Stimulated activated CD8-positive, alpha-beta memory T cell treated with anti-CD3 and anti-CD28 coated beads, Interleukin-15, amount 100 ng/mL, for 24 hours (primary cell): ENCODE measurements at regions not wholly inside any gene's neighbourhood (a gene's known extent, or its start where the extent isn't known, plus 50 kb on each side); places are given as distances from the start of the nearest gene placed in this dataset.
"Not testable (repeated sequence)": the region's sequence is repeated elsewhere in the genome, so short reads cannot be mapped to it uniquely, and the experiment has no call there.

Experiments
- DNase-seq: peaks from one replicate; pipeline ENCODE4 v3.0.0-alpha.2; 2020; ENCODE audit warnings: low read depth

DNA sequence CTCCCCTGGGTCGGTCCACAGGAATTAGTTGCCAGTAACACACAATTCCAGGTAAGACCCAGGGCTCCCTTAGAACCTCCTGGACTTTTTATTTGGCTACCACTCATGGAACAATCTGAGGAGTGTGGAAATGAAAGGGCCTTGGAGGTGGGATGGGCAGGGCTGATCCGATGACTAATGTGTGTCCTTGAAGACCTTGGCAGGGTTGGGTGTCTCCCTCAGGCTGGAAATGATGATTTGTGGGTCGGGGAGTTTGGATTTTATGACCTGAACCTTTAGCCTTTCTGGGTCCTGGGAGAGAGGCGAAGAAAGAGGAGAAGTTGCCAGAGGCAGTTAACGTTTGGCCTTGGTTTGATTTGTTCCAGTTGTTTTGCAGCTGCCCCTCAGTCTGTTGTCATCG, 425.0 kb downstream of the MID1IP1 start:
- DNase-seq, result no peak

DNA sequence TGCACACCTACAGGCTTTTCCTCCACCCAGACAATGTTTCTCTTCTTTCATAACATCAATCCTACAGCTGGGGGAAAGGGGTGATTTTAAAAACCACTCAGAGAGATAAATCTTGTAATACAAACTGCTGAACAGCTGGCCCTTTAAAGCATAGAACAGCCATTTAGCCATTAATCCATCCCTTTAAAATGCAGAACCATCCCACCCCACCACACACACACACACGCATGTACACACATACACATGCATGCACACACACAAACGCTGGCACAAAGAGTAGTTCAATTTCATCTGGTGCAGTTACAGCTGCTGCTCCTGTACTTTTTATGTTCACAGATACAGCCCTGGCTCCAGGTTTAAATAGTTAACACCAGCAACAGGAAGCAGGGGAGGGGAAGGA, 426.1 kb downstream of the MID1IP1 start:
- no peak for DNase-seq

DNA sequence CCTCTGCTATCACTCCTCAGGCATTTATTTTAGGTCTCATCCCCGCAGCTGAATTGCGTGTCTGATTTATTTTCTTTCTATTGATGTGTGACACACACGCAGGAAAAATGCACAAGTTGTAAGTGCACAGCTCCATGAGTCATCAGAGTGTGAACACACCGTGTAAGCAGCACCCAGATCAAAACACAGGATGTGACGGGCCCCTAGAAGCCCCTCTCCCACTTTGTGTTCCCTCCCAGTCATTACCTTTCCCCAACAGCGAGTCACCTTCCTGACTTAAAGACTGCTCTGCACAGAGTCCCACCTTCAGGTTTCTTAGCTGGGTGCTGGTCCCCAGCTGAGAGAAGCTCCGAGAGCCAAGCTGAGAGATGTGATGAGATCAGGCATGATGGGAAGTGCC, 436.7 kb downstream of the MID1IP1 start:
- DNase-seq, result no peak

DNA sequence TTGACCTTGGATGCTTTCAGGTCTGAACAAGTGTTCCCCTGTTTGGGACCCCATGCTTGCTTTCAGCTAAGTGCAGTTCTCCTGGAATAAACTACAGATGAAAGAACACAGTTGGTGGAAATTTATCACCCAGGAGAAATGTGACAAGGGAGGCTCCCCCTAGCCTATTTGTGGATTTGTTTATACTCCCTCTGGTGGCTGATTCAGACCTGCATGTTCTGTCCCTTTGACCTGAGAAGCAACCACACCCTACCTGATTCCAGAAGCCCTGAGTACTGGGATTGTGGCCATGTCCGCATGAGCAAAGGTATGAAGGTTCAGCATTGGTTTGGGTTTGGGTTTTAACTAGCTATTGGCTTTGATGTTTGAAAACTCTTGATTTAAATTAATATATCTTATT, 440.9 kb downstream of the MID1IP1 start:
- DNase-seq, result no peak

DNA sequence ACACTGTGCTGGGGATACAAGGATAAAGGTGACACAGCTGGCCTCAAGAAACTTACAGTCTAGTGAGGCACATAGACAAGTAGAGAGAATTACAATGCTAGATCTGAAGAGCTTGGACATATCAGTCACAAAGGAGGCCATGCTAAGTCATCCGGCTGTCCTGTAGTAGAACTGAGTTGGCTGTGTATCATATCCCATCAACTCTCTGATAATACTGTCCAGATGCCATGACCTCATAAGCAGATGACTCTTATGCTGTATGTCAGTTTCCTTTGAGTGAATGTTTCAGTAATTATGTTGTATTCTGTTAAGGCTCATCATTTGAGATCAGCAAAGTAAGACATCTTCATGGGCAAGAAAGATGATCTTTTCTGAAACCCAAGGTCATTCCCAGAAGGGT, 442.9 kb downstream of the MID1IP1 start:
- DNase-seq, result no peak

DNA sequence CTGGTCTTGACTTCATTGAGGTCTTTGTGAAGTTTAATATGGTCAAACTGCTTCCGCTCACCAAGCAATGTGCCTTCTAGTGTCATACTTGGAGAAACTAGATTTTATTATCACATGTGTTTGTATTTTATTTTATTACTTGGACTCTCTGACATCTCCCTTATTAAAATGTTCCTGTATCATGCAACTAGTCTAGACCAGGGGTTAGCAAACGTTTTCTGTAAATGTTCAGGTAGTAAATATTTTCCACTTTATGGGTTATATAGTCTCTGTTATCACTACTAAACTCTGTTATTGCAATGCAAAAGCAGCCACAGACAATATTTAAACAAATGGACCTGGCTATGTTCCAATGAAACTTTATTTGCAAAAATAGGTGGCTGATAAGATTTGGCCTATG, 443.8 kb downstream of the MID1IP1 start:
- DNase-seq, result no peak

DNA sequence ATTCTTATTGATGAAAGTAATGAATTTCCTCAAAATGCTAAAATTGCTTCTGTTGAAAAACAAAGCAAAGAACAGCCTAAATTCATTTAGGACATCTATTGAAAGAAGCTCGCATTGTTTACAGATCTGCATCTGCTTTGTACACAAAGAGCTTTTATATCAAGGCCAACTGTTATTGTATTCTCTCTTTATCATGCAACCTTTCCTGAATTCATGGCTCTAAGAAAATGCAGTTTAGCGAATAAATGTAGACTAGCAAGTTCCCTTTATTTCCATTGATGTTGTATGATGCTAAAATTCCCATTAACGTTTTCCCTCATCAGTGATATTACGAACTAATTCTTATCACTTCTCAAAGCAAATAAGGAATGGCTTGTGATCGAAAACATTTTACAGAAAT, 446.3 kb downstream of the MID1IP1 start:
- DNase-seq, result no peak

DNA sequence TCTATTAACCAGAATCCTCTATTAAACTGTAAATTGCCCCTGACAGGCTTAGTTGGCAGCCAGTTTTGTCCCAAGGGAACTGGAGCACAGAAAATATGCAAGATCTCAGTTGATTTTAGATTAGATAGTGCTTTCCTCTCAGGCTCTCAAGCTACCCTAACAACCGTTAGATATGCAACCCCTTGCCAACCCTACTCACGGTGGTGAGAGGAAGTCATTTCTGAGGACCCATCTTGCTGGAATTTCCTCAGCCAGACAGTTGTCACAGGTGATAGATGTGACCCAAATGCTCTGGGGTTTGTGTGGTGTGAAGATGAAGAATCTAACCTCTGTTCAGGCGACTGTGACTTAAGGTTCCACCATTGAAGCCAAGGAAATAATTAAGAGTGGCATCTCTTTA, 447.1 kb downstream of the MID1IP1 start:
- DNase-seq, result no peak

DNA sequence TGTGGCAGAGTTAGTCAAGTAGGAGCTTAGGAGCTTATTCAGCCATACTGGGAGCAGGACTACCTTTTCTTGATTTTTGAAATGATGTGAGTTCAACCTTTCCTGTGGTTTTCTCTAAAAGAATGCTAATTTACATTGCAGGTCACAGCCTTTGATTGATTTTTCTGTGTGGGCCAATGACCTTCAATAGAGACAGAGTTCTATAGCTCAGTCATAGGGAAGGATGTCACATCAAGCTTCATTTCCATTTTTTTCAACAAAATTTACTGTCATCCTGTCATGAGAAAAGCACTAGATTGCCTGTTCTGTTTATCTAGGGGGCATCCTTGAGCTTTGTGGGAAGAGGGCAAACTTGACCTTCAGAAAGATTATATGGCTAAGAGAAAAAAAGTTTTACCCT, 448.7 kb downstream of the MID1IP1 start:
- no peak for DNase-seq

DNA sequence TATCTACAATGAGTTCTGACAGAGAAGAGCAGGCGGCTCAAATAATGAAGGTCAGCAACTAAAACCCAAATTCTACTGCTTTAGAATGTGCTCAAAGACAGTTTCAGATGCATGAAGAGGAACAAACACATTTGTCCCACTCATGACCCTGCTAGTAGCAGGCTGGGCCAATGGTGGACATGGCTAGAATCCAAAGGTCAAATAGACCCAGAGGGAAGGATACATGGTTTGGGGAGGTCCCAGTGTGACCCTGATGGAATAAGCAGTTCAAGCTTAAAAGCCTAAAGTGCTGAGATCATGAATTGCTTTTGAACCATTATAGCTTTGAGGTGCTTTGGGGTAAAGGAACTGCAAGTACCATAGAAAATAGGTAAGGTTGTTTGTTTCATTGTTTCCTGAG, 450.7 kb downstream of the MID1IP1 start:
- DNase-seq, result no peak

DNA sequence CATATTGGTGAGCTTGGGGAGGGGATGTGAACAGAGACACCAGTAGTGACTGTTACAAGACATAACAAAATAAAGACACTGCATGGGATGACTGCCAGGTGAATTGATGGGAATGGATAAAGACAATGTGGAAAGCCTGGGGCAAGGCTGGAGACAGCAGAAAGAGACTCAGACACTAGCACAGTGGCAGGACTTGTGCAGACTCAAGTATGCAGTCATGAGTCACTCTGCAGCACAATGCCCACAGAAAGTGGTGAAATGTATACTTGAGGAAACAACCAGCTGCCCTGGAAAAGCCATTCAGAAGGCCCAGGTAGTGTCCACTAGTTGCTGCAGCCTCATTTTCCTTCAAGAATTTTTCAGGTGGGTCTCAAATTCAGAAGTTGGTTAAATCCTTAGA, 452.3 kb downstream of the MID1IP1 start:
- DNase-seq, result no peak

DNA sequence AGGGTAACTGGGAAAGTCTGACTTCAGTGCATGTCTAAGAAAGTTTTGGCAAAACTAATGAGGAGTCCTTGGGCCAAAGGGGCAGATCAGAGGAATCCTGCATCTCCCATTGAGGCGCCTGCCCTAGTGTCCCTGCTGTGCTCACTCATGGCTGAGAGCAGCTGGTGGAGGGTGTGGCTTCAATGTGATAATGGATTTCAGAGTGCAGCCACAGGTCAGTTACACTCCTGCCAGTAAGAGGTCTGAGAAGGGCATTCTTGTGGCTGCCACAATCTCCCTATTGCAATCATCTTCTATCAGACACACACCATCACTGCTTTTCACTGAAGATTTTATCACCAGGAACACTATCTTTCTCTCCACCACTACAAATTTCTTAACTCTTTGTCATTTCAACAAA, 457.1 kb downstream of the MID1IP1 start:
- DNase-seq, result no peak

DNA sequence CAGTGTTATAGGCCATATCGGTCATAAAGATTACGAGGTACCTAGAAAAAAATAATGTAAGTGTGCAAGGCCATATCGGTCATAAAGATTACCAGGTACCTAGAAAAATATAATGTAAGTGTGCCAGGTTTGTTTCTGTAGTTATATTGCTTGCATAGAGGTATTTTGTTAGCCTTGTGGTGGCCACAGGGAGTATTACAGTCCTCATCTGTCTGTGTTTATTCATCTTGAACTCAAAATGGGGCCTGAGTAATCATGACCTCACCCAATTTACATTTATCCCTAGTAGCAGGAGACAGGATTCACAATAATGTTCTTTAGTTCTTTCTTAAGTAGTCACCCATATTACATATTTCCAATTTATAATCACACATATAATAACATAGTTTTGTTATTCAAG, 459.7 kb downstream of the MID1IP1 start:
- DNase-seq, result no peak

DNA sequence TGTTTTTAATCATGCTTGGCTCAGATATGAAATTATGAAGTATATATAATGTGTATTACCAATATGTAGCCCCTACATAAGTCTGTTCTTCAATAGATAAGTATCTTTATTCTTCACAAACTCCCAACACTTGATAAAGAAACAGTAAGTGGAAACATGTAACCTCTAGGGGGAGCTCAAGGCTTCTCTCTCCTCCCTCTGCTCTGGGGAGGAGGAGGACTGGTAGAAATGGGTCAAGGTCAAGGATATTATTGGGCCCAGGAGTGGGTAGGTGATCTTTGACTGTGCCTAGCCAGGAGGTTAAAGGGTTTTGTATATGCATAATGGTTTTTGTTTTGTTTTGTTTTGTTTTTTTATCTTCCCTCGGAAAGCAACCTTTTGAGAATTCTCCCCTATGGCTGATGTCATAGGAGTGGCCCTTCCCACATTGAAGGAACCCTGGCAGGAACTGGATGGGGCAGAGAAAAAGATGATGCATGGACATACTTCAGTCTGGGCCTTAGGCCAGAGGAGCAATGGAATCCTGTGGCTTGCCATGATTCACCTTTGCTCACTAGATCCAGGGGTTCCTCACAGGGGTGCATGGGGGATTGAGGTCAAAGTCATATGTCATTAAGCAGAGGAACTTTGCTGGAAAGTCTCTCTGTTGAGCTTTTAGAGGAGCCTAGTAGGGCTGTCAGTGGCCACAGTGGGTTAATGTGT, 460.3 kb downstream of the MID1IP1 start:
- DNase-seq, result no peak

DNA sequence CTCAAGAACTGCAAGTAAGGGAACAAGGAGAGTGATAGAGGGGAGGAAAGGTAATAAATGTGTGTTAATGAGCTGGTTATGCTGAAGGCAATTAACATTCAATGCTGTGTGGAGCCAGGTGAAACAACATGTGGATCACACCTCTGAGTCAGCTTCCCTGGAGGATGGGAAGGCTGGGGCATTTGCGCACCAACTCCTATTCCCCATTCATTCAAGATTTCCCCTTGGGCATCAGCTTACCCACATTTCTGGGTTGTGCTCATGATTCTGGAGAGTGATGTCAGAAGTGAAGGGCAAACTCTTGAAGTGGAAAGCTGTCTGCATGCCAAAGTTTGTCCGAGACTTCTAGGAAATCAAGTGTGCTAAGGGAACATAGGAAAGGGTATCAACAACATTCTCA, 461.4 kb downstream of the MID1IP1 start:
- DNase-seq, result no peak

DNA sequence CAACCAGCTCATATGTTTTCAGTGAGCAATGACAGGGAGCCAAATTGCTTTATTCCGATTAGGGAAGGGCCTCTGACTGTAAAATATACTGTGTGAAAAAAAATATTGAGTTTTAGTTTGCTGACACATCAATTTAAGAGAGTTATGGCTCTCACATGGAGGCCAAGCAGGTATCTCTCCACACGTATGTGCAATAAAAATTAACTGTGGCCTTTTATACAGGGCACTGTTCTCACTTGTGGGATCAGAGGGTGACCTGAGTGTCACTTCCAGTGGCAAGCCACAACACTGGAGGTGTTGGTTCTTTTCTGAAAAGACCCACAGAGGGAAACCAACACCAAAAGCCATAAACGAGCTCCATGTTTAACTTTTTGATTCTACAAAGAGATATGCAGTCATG, 462.8 kb downstream of the MID1IP1 start:
- no peak for DNase-seq

DNA sequence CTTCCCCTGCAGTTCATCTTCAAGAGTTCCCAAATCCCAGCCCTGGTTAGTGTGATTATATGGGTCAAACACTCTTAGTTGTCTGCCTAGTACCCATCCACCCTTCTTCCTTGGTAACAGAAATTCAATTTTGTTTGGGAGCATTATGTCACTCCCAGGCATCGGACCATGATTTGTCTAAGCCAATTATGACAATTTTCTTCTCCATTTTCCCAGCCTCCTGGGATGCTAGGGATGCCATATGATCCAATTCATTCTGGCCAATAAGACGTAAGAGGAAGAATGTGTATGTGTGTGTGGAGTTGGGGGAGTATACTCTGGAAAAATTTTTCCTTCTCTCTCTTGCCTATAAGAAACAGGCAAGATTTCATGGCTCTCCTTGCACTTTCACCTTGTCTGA, 465.9 kb downstream of the MID1IP1 start:
- no peak for DNase-seq

DNA sequence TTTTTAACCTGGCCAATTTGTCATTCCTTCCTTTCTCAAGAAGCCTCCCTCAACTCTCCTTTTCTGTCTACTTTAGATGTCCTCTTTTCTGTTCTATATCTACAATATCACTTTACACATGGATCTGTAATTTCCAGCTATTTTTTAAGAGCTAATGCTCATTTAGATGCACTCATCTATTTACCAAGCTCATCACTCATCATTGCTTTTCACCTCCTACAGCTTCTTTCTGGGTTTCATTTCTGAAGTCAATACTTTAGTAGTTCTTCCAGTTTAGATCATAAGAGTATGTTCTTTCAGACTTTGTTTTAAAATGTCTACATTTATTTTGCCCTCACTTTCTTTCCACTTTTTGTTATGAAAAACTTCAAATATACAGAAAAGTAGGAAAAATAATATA, 466.9 kb downstream of the MID1IP1 start:
- DNase-seq, result no peak

DNA sequence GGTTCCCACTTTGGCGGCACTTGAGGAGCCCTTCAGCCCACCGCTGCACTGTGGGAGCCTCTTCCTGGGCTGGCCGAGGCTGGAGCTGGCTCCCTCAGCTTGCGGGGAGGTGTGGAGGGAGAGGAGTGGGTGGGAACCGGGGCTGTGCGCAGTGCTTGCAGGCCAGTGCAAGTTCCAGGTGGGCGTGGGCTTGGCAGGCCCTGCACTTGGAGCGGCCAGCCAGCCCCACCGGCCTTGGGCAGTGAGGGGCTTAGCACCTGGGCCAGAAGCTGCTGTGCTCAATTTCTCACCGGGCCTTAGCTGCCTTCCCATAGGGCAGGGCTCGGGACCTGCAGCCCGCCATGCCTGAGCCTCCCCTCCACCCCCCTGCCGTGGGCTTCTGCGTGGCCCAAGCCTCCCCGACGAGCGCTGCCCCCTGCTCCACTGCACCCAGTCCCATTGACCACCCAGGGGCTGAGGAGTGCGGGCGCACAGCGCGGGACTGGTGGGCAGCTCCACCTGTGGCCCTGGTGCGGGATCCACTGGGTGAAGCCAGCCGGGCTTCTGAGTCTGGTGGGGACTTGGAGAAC, 474.3 kb downstream of the MID1IP1 start:
- DNase-seq, result no peak

DNA sequence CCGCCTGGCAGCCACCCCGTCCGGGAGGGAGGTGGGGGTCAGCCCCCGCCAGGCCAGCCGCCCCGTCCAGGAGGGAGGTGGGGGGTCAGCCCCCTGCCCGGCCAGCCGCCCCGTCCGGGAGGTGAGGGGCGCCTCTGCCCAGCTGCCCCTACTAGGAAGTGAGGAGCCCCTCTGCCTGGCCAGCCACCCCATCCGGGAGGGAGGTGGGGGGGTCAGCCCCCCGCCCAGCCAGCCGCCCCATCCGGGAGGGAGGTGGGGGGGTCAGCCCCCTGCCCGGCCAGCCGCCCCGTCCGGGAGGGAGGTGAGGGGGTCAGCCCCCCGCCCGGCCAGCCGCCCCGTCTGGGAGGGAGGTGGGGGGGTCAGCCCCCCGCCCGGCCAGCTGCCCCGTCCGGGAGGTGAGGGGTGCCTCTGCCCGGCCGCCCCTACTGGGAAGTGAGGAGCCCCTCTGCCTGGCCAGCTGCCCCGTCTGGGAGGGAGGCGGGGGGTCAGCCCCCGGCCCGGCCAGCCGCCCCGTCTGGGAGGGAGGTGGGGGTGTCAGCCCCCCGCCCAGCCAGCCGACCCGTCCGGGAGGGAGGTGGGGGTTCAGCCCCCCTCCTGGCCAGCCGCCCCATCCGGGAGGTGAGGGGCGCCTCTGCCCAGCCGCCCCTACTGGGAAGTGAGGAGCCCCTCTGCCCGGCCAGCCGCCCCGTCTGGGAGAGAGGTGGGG, 476.6 kb downstream of the MID1IP1 start:
- not testable (repeated sequence) for DNase-seq

DNA sequence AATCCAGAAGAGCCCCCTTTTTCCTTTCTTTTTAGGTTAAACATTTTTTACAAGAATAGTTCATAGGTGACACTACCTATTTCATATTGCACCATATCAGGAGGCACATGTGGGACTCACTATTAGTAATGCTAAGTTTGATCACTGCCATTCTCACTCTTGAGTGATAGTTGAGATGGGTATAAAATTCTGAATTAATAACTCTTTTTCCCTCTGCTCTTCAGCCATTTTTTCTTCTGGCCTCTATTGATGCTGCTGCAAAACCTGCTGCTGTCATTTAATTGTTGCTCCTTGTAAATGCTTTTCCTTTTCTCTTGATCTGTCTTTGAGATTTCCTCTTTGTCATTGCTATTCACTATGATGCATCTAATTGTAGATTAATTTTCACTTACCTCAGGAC, 482.0 kb downstream of the MID1IP1 start:
- DNase-seq, result no peak

DNA sequence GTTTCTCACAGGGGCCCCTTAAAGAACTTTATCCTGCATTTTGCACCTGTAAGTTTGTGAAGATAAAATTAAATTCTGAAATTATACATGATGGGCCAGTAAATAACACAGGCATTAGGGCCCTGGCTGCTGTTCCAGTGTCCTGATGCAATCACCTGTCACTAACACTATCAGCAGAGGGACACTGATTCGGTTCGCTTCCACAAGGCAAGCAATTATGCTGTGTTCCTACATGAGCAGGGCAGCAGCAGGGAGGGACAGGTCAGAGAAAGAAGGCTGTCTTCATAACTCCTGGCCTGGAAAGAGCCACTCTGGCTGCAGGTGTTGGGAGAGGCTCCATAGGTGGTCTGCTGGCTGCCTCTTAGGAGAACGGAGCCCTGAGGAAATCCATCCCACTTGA, 487.3 kb downstream of the MID1IP1 start:
- no peak for DNase-seq

DNA sequence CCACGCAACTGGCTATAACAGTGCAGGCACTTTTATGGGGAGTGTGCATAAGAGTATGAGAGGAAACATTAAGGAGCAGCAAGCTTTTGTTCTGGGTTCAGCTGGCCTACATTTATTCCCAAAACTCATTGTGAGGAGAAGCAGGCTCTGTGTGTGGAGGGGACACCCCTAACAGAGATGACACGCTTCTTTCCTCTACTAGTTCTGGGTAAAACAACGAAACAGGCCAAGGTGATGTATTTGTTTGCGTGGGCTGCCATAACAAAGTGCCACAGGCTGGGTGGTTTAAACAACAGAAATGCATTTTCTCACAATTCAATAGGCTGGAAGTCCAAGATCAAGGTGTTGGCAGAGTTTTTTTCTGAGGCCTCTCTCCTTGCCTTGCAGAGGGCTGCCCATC, 488.6 kb downstream of the MID1IP1 start:
- no peak for DNase-seq

DNA sequence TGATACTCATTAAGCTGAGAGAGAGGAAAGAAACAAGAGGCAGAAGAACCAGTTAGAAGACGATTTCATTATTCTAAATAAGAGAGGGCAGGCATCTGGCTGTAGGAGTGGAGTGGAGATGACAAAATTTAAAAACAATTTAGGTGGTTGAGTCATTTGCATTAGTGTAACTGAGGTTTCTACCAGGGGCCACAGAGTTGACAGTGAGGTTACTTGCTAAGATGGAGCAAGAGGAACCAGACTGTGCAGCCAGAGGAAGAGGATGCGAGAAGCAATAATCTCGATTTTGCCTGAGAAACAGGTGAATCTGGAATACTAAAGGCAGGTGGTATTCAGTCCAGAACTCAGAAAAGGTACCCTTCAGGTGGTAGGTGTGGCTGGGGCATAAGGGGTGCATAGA, 491.9 kb downstream of the MID1IP1 start:
- DNase-seq, result no peak
